NCI-H345 treated with DMSO at 0.1 percent for 48 hours (cell line): ENCODE measurements at regions not wholly inside any gene's neighbourhood (a gene's known extent, or its start where the extent isn't known, plus 50 kb on each side); places are given as distances from the start of the nearest gene placed in this dataset.
"Not testable (repeated sequence)": the region's sequence is repeated elsewhere in the genome, so short reads cannot be mapped to it uniquely, and the experiment has no call there.

ENCODE experiments used
- DNase-seq: peaks from one replicate; lab custom pipeline; 2025; ENCODE audit not compliant: unreplicated experiment; lab: John Stamatoyannopoulos, UW

- no peak for DNase-seq
Measured at GRCh38 chr7:48813472-48813871, 110.9 kb upstream of the CDC14C start.

DNA sequence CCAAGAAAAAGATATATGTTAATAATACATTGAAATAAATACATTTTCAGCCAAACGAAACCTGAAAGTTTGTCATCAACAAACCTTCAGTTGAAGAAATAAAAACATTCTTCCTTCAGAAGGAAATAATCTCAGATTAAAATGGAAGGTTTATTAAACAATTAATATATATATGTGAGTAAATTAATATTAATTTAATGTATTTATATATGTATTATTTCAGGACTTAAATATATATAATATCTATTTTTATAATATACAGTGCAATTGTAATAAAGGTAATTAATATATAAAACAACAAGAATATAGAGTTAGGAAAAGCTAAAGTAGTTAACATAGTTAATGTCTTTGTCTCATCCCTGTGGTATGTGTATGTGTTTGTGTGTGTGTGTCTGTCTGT lies 102.2 kb upstream of the CDC14C start:
- DNase-seq = no peak

DNA sequence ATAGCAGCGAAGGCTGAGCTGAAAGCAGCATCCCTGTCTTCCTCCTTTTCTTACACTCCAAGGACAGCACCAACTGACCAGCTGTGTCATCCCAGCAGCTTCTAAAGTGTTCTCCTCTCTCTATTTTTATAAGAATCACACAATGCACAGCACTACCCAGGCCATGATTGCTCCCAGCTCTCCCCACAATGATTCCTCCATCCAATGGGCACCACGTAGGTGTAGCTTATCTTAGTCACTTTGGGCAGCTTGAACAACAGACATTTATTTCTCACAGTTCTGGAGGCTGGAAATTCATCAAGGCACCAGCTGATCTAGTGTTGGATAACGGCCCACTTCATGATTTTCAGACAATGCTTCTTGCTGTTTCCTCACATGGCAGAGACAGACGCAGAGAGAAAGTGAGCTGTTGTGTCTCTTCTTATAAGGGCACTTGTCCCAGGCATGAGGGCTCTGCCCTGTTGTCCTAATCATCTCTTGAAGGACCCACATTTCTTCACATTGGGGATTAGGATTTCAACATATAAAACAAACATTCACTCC lies 92.0 kb upstream of the CDC14C start:
- no peak for DNase-seq

GRCh38 chr7:48837266-48837665 lies 87.1 kb upstream of the CDC14C start:
- DNase-seq = no peak

GRCh38 chr7:48839108-48839507 lies 85.2 kb upstream of the CDC14C start:
- DNase-seq = no peak

GRCh38 chr7:48841739-48842138 lies 82.6 kb upstream of the CDC14C start:
- no peak for DNase-seq

DNA sequence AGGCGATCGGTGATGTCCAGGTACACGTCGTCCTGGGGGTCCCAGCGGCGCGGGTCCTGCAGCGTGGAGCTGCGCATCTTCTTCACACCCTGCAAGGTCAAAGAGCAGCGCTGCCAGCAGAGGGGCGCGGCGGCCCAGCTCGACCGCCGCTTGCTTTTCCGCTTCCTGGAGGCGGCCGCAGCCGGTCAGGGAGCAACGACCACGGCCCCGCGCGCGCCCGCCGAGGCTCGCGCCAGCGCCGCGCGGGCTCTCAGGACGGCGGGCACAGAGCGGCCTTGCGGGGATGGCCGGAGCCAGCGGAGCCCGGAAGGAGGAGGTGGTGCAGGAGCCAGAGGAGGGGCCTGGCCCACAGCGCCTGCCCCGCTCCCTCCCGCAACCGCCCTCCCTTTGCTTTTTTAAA lies 76.4 kb upstream of the CDC14C start:
- no peak for DNase-seq

DNA sequence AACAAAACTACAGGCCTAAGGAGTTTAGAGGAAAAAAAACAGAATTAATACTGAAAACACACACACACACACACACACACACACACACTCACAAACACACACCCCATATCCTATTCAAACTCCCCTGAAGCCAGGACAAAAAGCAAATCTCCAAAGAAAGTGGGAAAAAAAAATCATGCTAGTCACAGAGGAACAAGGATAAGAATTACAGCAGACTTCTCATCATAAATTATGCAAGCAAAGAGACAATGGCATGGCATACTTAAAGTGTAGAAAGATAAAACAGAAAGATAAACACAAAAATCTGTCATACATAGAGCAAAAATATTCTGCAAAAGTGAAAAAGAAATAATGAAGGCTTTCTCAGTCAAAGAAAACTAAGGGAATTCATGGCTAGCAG lies 63.9 kb upstream of the CDC14C start:
- DNase-seq = not testable (repeated sequence)

DNA sequence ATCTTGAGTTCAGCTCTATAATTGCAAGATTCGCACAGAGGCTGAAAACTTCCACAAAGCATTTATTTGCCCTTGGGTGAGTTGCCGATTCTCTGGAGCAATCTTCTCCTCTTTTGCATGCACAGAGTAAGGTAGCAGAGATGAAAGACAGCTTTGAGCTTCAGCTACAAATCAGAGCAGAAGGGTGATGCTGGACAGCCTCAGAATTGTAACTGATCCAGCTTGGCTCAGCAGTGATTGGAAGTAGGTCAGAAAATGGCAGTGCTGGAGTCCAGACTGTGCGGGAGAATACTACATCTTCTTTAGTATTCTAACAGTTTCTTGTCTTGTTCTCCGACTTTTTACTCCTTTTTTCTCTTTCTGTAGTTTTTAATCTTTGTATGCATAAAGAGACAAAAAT lies 55.4 kb upstream of the CDC14C start:
- no peak for DNase-seq

- no peak for DNase-seq
Measured at GRCh38 chr7:48872548-48872947, 51.8 kb upstream of the CDC14C start.
